NCI-H2107 treated with DMSO at 0.1 percent for 48 hours (cell line): ENCODE measurements at regions not wholly inside any gene's neighbourhood (a gene's known extent, or its start where the extent isn't known, plus 50 kb on each side); places are given as distances from the start of the nearest gene placed in this dataset.
"Not testable (repeated sequence)": the region's sequence is repeated elsewhere in the genome, so short reads cannot be mapped to it uniquely, and the experiment has no call there.

Experiments
- DNase-seq: peaks from one replicate; lab custom pipeline; 2025; ENCODE audit not compliant: unreplicated experiment; lab: John Stamatoyannopoulos, UW

DNA sequence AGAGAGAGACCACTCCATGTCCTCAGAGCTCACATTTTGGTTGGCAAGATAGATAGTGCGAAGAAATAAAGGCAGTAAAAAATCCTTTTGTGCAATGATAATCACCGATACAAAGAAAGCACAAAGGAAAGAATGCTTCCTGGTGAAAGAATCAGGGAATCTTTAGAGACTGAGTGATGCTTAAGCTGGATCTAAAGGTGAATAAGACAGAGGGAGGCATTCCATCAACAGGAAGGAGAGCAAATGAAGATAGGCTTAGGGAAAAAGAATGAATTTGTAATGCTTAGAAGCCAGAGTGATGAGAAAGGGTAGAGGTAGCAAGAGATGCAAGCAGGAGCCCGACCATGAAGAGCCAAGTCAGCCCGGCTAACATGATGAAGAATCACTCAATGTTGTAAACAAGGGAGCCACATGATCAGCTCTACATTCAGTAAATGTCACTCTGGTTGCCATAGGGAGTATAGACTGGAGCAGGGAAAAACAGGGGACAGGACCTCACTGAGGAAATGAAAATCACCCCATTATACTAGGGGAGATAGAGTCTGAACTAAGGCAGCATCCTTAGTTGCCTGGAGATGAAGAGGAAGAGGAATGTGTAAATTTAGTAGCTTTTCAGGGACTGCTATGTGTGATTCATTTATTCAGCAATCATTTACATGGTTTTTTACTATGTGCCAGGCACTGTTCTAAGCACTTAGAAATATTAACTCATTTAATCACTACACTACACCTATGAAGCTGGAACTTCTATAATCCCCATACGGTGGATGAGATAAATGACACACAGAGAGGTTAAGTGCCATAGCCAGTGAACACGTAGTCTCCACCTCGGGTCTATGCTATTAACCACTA, 402.6 kb upstream of the NFIA start:
- no peak for DNase-seq

DNA sequence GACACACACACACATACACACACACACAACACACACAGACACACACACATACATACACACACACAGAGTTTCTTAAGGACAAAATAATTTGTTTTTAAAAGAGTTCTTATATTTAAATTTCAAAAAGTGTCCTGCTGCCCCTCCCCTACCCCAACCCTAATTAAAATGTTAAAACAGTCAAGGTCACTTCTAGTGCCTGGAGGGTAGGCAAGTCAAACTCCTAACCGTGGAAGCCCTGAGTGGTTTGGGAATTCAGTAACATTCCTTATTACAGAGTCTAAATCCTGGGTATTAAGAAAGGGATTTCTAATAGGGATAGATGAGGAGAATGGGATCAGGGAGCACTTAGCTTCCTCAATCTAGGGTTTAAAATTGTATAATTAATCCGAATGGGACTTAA, 403.6 kb upstream of the NFIA start:
- no peak for DNase-seq

DNA sequence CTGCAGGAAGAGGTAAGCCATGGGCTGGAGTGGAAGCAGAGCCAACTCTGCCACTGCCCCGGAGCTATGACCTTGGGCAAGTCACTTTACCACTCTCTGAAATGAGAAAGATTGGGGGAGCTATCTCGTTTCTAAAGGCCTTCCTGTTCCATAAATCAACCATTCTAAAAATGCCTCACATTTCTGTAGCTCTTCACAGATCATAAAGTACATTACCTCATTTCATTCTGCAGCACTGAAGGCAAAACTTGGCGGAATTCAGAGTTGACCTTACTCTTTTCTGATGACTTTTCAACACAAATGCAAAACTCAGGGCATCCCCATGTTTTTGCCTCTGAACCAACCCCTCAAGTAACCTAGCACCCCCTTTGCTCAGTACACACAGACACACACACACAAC, 404.0 kb upstream of the NFIA start:
- DNase-seq: no peak

DNA sequence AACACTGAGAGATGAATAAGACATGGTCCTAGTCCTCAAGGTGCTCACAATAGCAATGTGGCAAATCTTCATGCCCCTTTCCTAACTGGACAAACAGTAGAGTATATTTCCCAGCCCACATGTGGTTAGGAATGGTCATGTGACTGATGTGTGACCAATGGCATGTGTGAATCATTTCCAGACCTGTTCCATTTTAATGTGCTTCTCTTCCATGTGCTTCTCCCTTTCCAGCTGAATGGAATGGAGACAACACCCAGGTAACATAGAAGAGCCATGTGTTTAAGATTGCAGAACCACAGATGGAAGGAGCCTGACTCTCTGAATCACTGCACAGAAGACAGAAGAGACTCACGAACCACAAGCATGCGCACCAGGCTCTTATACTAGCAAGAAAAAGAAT, 409.9 kb upstream of the NFIA start:
- DNase-seq: no peak

DNA sequence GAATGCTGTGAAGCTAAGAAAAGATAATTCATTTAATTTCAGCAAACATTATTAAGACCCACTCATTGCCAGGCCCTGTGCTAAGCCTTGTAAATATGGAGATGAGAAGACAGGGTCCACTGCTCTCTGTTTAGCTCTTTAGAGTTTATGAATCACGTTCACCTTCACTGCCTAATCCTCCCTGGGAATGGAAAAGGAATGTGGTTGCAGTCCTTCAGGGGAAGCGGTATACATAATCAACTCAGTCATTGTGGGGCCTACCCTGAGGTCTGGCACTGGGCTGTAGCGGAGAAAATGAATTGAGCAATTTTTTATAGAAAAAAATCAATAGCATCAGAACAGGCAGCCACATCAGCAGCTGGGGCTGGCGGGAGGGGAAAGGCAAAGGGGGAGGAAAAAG, 412.1 kb upstream of the NFIA start:
- DNase-seq: no peak

DNA sequence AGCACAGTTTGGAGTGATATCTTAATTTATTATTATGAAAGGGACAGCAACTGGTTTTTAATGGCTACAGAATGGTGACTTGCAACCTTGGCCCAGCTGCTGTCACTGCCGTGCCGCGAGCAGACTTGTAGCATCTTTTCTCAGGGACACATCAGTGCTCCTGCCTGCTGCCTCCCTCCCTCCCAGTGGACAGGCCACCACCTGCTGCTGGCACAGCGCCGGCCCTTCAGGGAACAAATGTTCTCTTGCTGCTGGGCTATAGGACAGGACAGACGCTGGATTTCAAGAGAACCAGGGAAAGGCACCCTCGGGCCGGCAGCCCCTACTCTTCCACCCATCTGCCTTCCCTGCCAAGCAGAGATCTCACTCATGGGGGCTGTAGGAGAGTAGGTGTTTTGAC, 413.8 kb upstream of the NFIA start:
- no peak for DNase-seq

DNA sequence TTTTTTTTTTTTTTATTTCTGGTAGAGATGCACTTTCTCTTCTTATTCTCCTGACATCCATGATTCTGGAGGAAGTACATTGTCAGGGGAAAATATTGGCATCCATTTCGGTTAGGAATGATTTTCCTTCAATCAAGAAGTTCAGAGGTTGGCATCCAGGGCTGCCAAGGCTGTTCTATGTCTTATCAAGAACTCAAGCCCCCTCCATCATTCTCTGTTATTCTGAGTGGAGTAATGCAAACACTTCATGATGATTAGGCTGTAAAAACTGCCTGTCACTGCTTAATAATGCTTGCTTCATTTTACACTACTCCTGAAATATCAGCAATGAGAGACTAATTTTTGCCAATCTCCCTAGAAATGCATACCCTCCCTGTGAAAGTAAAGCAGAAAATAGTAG, 417.1 kb upstream of the NFIA start:
- DNase-seq: no peak

DNA sequence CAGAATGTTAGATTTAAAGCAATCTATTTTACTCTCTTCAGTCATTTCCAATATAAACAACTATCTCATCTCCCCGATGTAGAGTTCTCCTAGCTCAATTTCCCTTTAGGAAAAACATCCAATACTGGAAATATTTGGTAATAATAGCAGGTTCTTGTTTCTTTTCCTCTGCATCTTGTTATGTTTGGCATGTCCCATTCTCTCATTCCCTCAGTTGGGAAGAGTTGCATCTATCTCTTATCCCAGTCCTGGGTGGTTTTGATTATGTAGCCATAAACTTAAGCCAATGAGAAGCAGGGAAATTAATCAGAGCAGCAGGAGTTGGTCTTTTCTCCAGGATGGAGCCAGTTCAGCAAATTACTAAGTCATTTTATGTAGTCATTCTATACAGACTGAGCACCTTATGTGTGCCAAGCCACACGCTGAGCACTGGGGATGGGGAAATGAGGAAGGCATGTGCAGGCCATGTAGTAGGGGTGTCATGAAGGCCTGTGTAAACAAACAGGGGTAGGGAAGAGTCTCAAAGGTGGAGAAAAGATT, 418.2 kb upstream of the NFIA start:
- DNase-seq: no peak

DNA sequence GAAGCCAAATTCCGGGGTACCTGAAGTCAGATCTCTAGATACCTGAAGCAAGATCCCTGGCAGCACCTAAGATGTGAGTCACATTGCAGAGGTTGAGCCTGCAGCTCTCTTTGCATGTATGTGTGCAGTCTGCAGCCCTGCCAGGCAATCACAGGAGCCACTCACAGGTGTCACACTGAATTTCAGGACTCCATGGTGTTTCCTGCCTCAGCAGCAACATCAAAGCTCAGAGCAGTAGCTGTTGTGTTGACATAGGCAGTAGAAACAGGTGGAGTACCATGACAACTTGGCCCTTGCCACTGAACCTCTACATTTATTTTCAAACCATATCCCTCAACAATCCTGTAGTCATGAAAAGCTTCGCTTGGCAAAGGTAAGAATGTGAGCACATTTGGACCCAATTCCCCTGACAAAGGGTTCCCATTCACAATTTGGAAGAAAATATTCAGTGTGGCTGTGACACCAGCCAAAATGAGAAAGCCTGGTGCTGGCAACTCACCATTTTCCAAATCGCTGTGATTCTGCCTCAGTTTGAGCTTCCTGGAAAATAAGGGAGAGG, 419.8 kb upstream of the NFIA start:
- DNase-seq: no peak

DNA sequence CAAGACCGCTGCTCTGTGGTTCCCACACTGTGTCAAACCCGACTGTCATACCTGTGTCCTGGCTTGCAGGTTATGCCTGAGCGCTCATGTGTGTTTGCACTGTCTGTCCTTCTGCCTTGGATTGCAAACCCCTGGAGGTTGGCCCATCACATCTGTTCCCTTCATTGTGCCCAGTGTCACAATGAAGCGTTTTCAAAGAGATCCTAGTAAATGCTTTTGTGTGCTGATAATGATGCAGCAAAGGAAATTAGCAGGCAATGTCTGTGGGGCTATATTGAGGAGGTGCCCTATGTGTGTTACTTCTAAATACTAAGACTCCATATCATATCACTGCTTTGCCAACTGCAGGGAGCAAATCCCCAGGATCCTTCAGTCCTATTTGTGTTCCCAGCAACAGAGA, 424.4 kb upstream of the NFIA start:
- DNase-seq: no peak

DNA sequence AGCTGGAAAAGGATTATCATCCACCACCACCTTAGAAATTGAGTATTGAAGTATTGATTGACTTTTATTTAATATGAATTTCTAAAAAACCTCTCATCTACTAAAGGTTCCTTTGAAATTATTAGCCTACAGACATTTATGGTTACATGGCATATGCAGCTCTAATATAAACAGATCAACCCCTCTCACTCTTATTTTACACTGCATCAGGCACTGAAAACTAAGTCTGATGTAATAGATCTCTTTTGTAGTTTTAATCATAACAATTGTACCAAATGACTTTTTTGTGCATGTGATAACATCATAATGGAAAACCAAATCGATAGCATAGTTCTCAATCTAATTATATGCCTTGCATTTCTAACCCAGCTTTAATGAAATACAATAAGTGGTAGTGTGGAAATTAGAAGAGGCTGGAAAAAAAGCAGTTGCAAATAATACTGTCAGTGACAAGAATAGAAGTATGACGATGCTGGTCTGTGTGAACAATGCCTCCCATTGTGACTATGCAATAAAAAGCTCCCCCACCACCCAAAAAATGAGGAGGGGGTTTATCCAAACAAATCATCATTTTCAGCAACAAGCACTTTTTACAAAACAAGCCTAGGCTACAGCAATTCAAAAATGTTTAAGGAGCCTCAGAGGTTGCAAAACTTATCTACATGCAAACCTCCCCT, 426.5 kb upstream of the NFIA start:
- DNase-seq: peak; percentile 9

DNA sequence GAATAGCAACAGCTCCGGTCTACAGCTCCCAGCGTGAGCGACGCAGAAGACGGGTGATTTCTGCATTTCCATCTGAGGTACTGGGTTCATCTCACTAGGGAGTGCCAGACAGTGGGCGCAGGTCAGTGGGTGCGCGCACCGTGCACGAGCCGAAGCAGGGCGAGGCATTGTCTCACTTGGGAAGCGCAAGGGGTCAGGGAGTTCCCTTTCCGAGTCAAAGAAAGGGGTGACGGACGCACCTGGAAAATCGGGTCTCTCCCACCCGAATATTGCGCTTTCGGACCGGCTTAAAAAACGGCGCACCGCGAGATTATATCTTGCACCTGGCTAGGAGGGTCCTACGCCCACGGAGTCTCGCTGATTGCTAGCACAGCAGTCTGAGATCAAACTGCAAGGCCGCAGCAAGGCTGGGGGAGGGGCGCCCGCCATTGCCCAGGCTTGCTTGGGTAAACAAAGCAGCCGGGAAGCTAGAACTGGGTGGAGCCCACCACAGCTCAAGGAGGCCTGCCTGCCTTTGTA, 442.3 kb upstream of the NFIA start:
- not testable (repeated sequence) for DNase-seq

DNA sequence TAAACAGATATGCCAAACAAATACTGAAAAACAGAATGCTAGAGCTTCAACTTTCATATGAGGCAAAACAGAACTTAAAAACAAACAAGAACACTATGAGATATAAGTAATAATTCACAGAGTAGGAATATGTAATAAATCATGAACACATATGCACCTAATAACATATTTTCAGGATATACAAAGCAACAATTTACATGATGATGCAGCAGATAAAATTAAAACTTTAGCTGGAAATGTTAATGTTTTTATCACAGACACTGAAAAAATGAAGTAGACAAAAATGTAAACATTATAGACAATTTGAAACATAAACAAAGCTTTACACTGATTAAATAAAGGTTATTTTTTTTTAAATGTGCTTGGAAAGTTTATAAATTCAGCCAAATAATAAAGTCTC, 443.1 kb upstream of the NFIA start:
- no peak for DNase-seq

DNA sequence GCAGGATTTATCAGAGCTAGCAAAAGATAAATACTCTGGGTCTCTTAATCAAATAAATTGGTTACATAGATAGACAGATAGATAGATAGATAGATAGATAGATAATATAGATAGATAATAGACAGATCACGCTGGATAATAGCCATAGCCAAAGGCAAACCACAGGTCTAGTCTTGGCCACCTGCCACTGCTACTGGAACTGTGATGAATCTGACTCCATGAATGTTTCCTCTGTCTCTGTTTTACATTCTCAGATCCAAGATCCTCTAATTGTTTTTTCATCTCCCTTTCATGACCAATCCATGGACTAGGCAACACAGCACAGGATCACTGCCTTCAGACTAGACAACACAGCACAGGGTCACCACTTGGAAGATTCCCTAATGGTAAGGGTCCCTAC, 444.7 kb upstream of the NFIA start:
- DNase-seq: no peak

DNA sequence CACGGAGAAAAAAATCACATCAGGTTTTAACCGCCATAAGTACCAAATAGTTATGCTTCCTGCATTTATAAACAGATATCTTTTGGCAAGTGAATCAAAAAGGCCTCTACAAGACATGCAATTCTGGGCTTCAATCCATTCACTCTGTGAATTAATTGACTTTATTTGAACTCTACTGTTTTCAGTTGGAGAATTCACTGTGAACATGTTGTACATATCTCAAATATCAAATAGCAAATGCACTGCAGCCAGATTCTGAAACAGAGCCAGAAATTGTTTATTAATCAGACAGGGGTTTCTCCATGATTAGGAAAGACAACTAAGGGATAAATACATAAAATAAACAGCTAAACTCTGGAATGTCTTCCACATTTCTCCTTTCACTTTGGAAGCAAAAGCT, 445.4 kb upstream of the NFIA start:
- DNase-seq: no peak

DNA sequence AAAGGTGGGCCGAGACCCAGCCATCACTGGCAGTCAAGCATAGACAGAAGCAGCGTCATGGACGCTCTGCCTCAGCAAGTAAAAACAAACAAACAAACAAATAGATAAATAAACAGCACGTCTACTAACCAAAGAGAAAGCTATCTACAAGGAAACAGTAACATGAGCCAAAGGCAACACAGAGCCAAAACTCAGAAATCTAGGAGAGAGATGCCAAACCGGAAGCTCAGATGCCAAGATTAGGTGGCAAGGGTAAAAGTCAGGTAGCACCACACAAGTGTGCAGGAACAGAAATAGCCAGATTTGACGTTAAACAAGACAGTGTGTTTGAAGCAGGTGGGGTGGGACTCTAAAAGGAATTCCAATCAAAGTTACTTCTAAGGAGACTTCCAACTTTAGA, 448.3 kb upstream of the NFIA start:
- no peak for DNase-seq

DNA sequence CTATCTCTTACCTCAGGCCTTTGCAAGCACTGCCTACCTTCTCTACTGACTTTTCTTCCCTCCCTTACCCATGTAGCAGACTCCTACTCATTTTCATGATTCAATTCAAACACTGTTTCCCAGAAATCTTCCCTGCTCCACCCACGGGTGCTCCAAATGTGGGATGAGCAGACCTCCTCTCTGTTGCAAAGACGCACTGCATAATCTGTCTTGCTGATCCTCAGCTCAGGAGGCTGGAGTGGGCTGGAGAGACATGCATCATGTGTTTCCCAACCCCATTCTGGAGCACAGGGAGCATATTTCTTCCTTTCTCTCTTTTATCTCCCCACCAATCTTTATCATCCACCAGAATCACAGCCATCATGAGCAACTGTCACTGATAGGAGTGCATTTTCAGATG, 459.9 kb upstream of the NFIA start:
- no peak for DNase-seq

DNA sequence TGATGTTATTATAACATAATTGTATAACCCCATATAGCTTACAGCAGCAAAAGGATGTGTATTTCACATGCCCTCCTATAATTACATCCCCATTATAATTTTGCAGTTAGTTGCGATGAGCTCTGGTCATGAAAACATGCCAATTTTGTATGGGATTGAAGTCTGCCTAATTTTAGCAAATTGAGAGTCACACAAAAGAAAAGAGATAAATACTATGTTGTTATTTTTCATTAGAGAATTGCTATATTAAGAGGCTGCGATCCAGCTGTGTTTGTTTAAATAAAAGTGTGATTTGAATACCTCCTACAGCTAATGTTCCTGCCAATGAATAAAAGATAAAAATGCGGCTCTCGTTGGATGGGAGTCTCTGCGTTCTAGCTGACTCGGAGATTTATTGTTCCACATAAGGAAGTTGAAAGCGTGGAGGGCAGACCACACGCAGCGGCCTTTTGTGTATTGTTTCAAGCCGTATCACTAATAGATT, 461.0 kb upstream of the NFIA start:
- peak; percentile 88 for DNase-seq

DNA sequence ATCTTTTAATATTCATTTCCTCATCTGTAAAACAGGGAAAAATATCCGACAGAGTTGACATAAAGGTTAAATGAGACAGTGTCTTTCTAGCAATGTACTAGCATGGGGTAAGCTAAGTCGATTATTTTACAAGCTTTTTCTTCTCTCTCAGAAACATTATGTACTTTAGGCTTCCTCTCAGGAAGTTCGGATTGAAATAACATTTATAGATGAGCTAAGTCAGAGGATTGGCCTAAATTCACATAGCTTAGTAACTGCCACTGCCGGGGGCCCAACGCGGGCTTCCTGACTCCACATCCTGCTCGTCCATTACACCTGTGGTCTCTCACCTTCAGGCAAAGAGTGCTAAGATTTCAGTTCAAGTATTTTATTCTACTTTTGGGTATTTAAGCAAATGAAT, 462.3 kb upstream of the NFIA start:
- no peak for DNase-seq

DNA sequence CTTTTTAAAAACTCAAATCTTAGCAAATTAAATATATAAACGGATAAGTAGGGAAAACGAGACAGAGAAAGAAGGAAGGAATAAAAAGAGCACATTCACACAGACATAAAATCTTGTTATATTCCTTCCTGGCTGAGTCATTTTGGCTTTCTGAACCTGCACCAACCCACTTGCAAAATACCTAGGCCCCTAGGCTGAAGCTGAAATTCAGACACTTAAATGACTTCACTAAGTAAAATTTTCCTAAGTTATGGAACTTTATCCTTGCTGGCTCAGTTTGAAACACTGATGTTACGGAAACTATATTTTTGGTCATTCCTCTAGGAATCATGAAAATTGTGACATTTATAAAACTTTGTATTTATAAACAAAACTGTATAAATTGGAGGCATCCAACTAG, 462.8 kb upstream of the NFIA start:
- no peak for DNase-seq

DNA sequence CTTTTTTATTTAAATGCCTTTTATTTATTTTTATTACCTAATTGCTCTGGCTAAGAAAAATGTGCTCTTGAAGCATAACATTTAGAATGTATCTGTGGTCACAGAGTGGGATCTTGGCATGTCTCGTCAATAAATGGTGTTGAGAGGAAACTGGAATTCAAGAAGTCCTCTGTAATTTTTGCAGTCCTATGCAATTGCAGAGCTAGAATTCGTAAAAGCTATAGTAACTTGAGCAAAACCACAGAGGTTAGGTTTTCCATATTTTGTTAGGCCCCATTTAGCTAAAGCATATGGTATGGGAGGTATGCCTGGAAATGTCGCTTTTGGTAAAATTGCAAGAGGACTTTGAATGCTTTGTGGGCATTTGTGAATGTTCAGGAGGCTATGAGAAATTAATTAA, 466.7 kb upstream of the NFIA start:
- no peak for DNase-seq

DNA sequence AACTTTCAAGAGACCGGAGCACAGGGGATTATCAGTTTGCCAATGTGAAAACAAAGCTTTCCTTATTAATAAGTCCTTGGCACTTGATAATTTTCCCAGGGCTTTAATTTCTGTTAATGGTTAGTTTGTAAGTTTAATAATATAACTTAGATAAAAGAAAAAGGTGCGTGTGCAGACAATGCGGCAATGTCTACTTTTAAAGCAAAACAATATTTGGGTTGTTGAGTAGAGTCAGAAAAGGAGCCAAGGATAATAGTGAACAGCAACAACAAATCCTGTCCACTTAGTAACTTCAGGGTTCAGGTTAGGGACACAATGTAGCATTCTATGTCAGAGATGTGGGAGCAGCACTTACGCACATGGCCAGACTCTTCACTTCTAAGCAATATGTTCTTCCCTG, 469.6 kb upstream of the NFIA start:
- no peak for DNase-seq
